IMR-90 (cell line): ENCODE measurements at regions not wholly inside any gene's neighbourhood (a gene's known extent, or its start where the extent isn't known, plus 50 kb on each side); places are given as distances from the start of the nearest gene placed in this dataset.

Experiments
- ATAC-seq: fragments of 200-7000 bp; cut with Tn5 transposase; 2 replicates; pipeline ENCODE4 v1.9.1; 2020; ENCODE audit warnings: low read depth, mild to moderate bottlenecking, moderate library complexity
- BruUV-seq: library from RNA; stranded (reverse); fragments of 400-500 nt; replicated peaks from 2 replicates; lab custom pipeline; 2021; lab: Mats Ljungman, UMichigan
- CTCF ChIA-PET: fragments of 300-600 bp; formaldehyde crosslinking; extraction: SDS; loops from one replicate; lab custom pipeline; 2021; ENCODE audit warnings: antibody characterized with exemption; lab: Yijun Ruan, JAX
- POLR2A ChIA-PET: fragments of 300-600 bp; sonication (Branson Sonifier 250); formaldehyde crosslinking; loops from one replicate; lab custom pipeline; 2022; ENCODE audit warnings: antibody characterized with exemption; ENCODE audit not compliant: unreplicated experiment; lab: Charles Lee
- DNase-seq: peaks from one replicate; pipeline ENCODE4 v3.0.0; 2013
- H2AFZ ChIP-seq: replicated peaks from 2 replicates; pipeline ENCODE3; 2013; ENCODE audit warnings: low read length, mild to moderate bottlenecking; ENCODE audit not compliant: poor library complexity
- H2AK5ac ChIP-seq: 2 replicates; pipeline ENCODE4 v1.6.1; 2013; ENCODE audit warnings: low read depth, low read length, inconsistent platforms
- H2AK9ac ChIP-seq: replicated peaks from 2 replicates; pipeline ENCODE3; 2013; ENCODE audit warnings: mild to moderate bottlenecking, low read depth, low read length, moderate library complexity; ENCODE audit not compliant: poor library complexity
- H2BK120ac ChIP-seq: 2 replicates; pipeline ENCODE4 v1.6.1; 2013; ENCODE audit warnings: low read depth, low read length, inconsistent platforms
- H2BK15ac ChIP-seq: 3 replicates; pipeline ENCODE4 v1.6.1; 2013; ENCODE audit warnings: low read depth, low read length, inconsistent platforms
- H2BK20ac ChIP-seq: 2 replicates; pipeline ENCODE4 v1.6.1; 2013; ENCODE audit warnings: low read depth, mild to moderate bottlenecking, inconsistent platforms, low read length, moderate library complexity
- H2BK5ac ChIP-seq: 2 replicates; pipeline ENCODE4 v1.6.1; 2013; ENCODE audit warnings: mild to moderate bottlenecking, low read depth, low read length, inconsistent platforms; ENCODE audit not compliant: poor library complexity, severe bottlenecking
- H3K14ac ChIP-seq: replicated peaks from 2 replicates; pipeline ENCODE4 v1.6.1; 2013; ENCODE audit warnings: low read depth, low read length, inconsistent platforms
- H3K18ac ChIP-seq: 2 replicates; pipeline ENCODE4 v1.6.1; 2013; ENCODE audit warnings: low read depth, low read length, control low read depth
- H3K23ac ChIP-seq: 2 replicates; pipeline ENCODE4 v1.6.1; 2013; ENCODE audit warnings: low read depth, low read length, inconsistent platforms
- H3K27ac ChIP-seq: 2 replicates; pipeline ENCODE4 v1.5.1; 2013; ENCODE audit warnings: mild to moderate bottlenecking, control low read depth, low read length; ENCODE audit not compliant: insufficient read depth
- H3K27me3 ChIP-seq: 2 replicates; pipeline ENCODE4 v1.6.1; 2013; ENCODE audit warnings: low read length; ENCODE audit not compliant: control insufficient read depth, insufficient read depth
- H3K36me3 ChIP-seq: 2 replicates; pipeline ENCODE4 v1.6.1; 2013; ENCODE audit warnings: low read length, mixed read lengths; ENCODE audit not compliant: control insufficient read depth, insufficient read depth
- H3K4ac ChIP-seq: 2 replicates; pipeline ENCODE4 v1.6.1; 2013; ENCODE audit warnings: low read depth, low read length, inconsistent platforms
- H3K4me1 ChIP-seq: 2 replicates; pipeline ENCODE4 v1.6.1; 2013; ENCODE audit warnings: low read length, mixed read lengths; ENCODE audit not compliant: control insufficient read depth, insufficient read depth
- H3K4me2 ChIP-seq: 2 replicates; pipeline ENCODE4 v1.6.1; 2013; ENCODE audit warnings: low read depth, mild to moderate bottlenecking, control low read depth, low read length, moderate library complexity
- H3K4me3 ChIP-seq: 2 replicates; pipeline ENCODE4 v1.5.1; 2013; ENCODE audit warnings: low read depth, mild to moderate bottlenecking, control low read depth, low read length, moderate library complexity; ENCODE audit not compliant: insufficient read depth
- H3K56ac ChIP-seq: 2 replicates; pipeline ENCODE4 v1.6.1; 2013; ENCODE audit warnings: low read length, inconsistent platforms; ENCODE audit not compliant: insufficient read depth; ENCODE audit errors: extremely low read depth
- H3K79me1 ChIP-seq, 2 experiments: 2 replicates each; pipeline ENCODE4 v1.6.1; 2013; ENCODE audit warnings: low read length in 2 of 2, inconsistent platforms in 1 of 2, low read depth in 1 of 2
- H3K9ac ChIP-seq: 2 replicates; pipeline ENCODE4 v1.6.1; 2013; ENCODE audit warnings: low read depth, low read length, control low read depth
- H3K9me1 ChIP-seq: 2 replicates; pipeline ENCODE4 v1.6.1; 2013; ENCODE audit warnings: low read length, inconsistent platforms; ENCODE audit not compliant: insufficient read depth
- H3K9me3 ChIP-seq: 2 replicates; pipeline ENCODE4 v1.6.1; 2013; ENCODE audit warnings: low read length; ENCODE audit not compliant: control insufficient read depth, insufficient read depth
- H4K20me1 ChIP-seq: 2 replicates; pipeline ENCODE4 v1.6.1; 2013; ENCODE audit warnings: low read length, inconsistent platforms; ENCODE audit not compliant: insufficient read depth
- H4K5ac ChIP-seq: 2 replicates; pipeline ENCODE4 v1.6.1; 2013; ENCODE audit warnings: mild to moderate bottlenecking, low read depth, low read length, control low read depth
- H4K8ac ChIP-seq, 2 experiments: 2 replicates each; pipeline ENCODE4 v1.6.1; 2013; ENCODE audit warnings: low read depth in 2 of 2, low read length in 2 of 2, control low read depth in 1 of 2, inconsistent platforms in 1 of 2
- H4K91ac ChIP-seq: 2 replicates; pipeline ENCODE4 v1.6.1; 2013; ENCODE audit warnings: low read depth, low read length, inconsistent platforms; ENCODE audit not compliant: insufficient read depth
- CHD1 ChIP-seq: IDR thresholded peaks from 2 replicates; pipeline ENCODE4 v1.6.1; 2012; ENCODE audit warnings: low read depth, low read length, improper control_type of control experiment
- CTCF ChIP-seq: conservative IDR thresholded peaks from 2 replicates; pipeline ENCODE4 v1.5.1; 2012; ENCODE audit warnings: mild to moderate bottlenecking, low read depth, low read length, improper control_type of control experiment
- ELK1 ChIP-seq: fragments of 150-350 bp; IDR thresholded peaks from 2 replicates; pipeline ENCODE4 v1.6.1; 2016; ENCODE audit warnings: low read depth, mild to moderate bottlenecking, low read length, moderate library complexity, borderline replicate concordance
- POLR2A ChIP-seq: IDR thresholded peaks from 2 replicates; pipeline ENCODE4 v1.6.1; 2012; ENCODE audit warnings: mild to moderate bottlenecking, low read depth, low read length
- RAD21 ChIP-seq: IDR thresholded peaks from 2 replicates; pipeline ENCODE4 v1.6.1; 2012; ENCODE audit warnings: low read length, improper control_type of control experiment
- RCOR1 ChIP-seq: IDR thresholded peaks from 2 replicates; pipeline ENCODE4 v1.6.1; 2012; ENCODE audit warnings: mild to moderate bottlenecking, low read length, improper control_type of control experiment; ENCODE audit not compliant: insufficient replicate concordance
- RFX5 ChIP-seq: IDR thresholded peaks from 2 replicates; pipeline ENCODE4 v1.8.0; 2012; ENCODE audit warnings: low read depth, mild to moderate bottlenecking, low read length, moderate library complexity
- SMC3 ChIP-seq: fragments of 150-350 bp; IDR thresholded peaks from 2 replicates; pipeline ENCODE4 v1.6.1; 2016; ENCODE audit warnings: low read depth, mild to moderate bottlenecking, antibody characterized with exemption, low read length, moderate library complexity
- dilution Hi-C: fragments of 300-500 bp; cut with HindIII; formaldehyde crosslinking; loops from one replicate; pipeline ENCODE4 v1.14.3; 2018; ENCODE audit warnings: low sequenced_read_pairs; ENCODE audit not compliant: unreplicated experiment
- in situ Hi-C: fragments of 300-500 bp; cut with MboI; formaldehyde crosslinking; loops from 3 replicates; pipeline ENCODE4 v1.14.3; 2019; ENCODE audit warnings: low sequenced_read_pairs, inconsistent platforms, mixed read lengths
- intact Hi-C: fragments of 100-400 bp; cut with micrococcal nuclease; formaldehyde crosslinking; loops from 2 replicates; pipeline ENCODE4 v1.10.0; 2022
- TF ChIP-seq, protein P1 (sequence below): fragments of 150-350 bp; IDR thresholded peaks from 2 replicates; pipeline ENCODE4 v1.6.1; 2017; ENCODE audit warnings: mild to moderate bottlenecking, antibody characterized with exemption, low read length, low read depth

DNA sequence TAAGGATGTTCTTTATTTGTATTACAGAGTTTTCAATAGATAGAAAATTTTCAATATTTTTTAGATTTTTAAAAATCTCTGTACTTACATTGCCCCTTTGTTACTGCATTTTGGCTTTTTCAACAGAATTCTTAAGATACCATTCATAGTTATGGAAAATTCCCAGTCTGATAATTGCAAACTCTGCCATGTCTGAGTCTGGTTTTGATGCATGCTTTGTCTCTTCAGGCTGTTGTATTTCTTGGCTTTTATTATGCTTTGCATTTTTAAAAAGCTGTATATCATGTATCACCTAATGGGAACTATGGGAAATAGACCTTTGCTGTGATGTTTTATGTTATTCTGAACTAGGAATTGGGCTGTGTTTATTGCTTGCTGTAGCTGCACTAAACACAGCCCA is 898.9 kb upstream of the ADGRB3 start:
- CTCF ChIA-PET = no interaction called here

More for the DNA sequence above, 898.9 kb upstream of the ADGRB3 start:
- H4K20me1 ChIP-seq = no peaks in the 10 kb centered on the region
- dilution Hi-C loops (no loop called here), in situ Hi-C loops (no loop called here), intact Hi-C loops (no loop called here)
- peaks cover 7% of the 10 kb centered on the region; the same call in 1 of the 2 replicates for H3K9me3 ChIP-seq
- H3K9me1 ChIP-seq = no peaks in the 10 kb centered on the region
- H3K9ac ChIP-seq = no peak overlapping the region
- H3K14ac ChIP-seq = no peak overlapping the region
- no peak overlapping the region for H2BK20ac ChIP-seq
- H3K27ac ChIP-seq = no peak overlapping the region
- H4K91ac ChIP-seq = no peak overlapping the region
- H2AK5ac ChIP-seq = no peak overlapping the region
- POLR2A ChIA-PET = no interaction called here
- no peak overlapping the region for H2AK9ac ChIP-seq
- TF ChIP-seq CTCF (no peak), RCOR1 (no peak), RFX5 (no peak), POLR2A (no peak), ELK1 (no peak), SMC3 (no peak), RAD21 (no peak), CHD1 (no peak)
- TF ChIP-seq, protein P1, sequence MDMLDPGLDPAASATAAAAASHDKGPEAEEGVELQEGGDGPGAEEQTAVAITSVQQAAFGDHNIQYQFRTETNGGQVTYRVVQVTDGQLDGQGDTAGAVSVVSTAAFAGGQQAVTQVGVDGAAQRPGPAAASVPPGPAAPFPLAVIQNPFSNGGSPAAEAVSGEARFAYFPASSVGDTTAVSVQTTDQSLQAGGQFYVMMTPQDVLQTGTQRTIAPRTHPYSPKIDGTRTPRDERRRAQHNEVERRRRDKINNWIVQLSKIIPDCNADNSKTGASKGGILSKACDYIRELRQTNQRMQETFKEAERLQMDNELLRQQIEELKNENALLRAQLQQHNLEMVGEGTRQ = no peak
- H3K4me1 ChIP-seq = no peaks in the 10 kb centered on the region
- H2BK120ac ChIP-seq = no peak overlapping the region
- no peak overlapping the region for H4K5ac ChIP-seq
- H3K27me3 ChIP-seq = no peaks in the 10 kb centered on the region
- no peaks in the 10 kb centered on the region for H3K79me1 ChIP-seq
- no peaks in the 10 kb centered on the region for H3K36me3 ChIP-seq
- BruUV-seq = no TSS peak
- DNase-seq (no peak), ATAC-seq (no peak)
- no peak overlapping the region for H4K8ac ChIP-seq
- no peak overlapping the region for H2BK15ac ChIP-seq
- H3K56ac ChIP-seq = no peak overlapping the region
- no peak overlapping the region for H3K18ac ChIP-seq
- no peak overlapping the region for H3K4ac ChIP-seq
- no peak overlapping the region for H2BK5ac ChIP-seq
- H3K4me3 ChIP-seq = no peak overlapping the region
- H3K4me2 ChIP-seq = no peak overlapping the region
- no peak overlapping the region for H2AFZ ChIP-seq
- H3K23ac ChIP-seq = no peak overlapping the region
